Stomach (tissue), 4 donors: ENCODE measurements at regions not wholly inside any gene's neighbourhood (a gene's known extent, or its start where the extent isn't known, plus 50 kb on each side); places are given as distances from the start of the nearest gene placed in this dataset.

Experiments used
- EP300 ChIP-seq: sonication (generic); formaldehyde crosslinking; IDR thresholded peaks from one replicate; pipeline ENCODE4 v1.6.1; 2017; ENCODE audit warnings: antibody characterized with exemption
- POLR2A ChIP-seq, 4 donors: fragments of 450-650 bp; IDR thresholded peaks; one replicate each; pipeline ENCODE4 v1.6.1; 2016; ENCODE audit warnings: antibody characterized with exemption in 4 of 4, control low read depth in 2 of 4, mild to moderate bottlenecking in 1 of 4, moderate library complexity in 1 of 4
- POLR2AphosphoS5 ChIP-seq, 3 donors: sonication (generic); formaldehyde crosslinking; IDR thresholded peaks; one replicate each; pipeline ENCODE4 v1.6.1; 2016; ENCODE audit warnings: antibody characterized with exemption in 3 of 3
- TF ChIP-seq, protein P1 (sequence below), 7 experiments: fragments of 450-650 bp in 4 of 7; fragments of 200-600 bp in 3 of 7; sonication (generic) in 3 of 7; IDR thresholded peaks; one replicate each; pipeline ENCODE4 v1.5.1; 2016 to 2019; ENCODE audit warnings: antibody characterized with exemption in 7 of 7, control low read depth in 2 of 7, mild to moderate bottlenecking in 1 of 7

GRCh38 chr7:131667699-131668098 is 111.3 kb upstream of the PODXL start:
- TF ChIP-seq, protein P1, sequence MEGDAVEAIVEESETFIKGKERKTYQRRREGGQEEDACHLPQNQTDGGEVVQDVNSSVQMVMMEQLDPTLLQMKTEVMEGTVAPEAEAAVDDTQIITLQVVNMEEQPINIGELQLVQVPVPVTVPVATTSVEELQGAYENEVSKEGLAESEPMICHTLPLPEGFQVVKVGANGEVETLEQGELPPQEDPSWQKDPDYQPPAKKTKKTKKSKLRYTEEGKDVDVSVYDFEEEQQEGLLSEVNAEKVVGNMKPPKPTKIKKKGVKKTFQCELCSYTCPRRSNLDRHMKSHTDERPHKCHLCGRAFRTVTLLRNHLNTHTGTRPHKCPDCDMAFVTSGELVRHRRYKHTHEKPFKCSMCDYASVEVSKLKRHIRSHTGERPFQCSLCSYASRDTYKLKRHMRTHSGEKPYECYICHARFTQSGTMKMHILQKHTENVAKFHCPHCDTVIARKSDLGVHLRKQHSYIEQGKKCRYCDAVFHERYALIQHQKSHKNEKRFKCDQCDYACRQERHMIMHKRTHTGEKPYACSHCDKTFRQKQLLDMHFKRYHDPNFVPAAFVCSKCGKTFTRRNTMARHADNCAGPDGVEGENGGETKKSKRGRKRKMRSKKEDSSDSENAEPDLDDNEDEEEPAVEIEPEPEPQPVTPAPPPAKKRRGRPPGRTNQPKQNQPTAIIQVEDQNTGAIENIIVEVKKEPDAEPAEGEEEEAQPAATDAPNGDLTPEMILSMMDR (IDR thresholded peaks at IDR 0.05), result no peak
- TF ChIP-seq POLR2A (IDR thresholded peaks at IDR 0.05) (no peak), EP300 (no peak), POLR2AphosphoS5 (IDR thresholded peaks at IDR 0.05) (no peak)
